CD1c-positive myeloid dendritic cell (primary cell): ENCODE measurements at regions not wholly inside any gene's neighbourhood (a gene's known extent, or its start where the extent isn't known, plus 50 kb on each side); places are given as distances from the start of the nearest gene placed in this dataset.
"Not testable (repeated sequence)": the region's sequence is repeated elsewhere in the genome, so short reads cannot be mapped to it uniquely, and the experiment has no call there.

Experiments
- DNase-seq: peaks from one replicate; pipeline ENCODE4 v3.0.0-alpha.2; 2016; ENCODE audit errors: extremely low spot score

GRCh38 chr11:90699791-90700400 lies 477.0 kb upstream of the CHORDC1 start:
- DNase-seq, result no peak

DNA sequence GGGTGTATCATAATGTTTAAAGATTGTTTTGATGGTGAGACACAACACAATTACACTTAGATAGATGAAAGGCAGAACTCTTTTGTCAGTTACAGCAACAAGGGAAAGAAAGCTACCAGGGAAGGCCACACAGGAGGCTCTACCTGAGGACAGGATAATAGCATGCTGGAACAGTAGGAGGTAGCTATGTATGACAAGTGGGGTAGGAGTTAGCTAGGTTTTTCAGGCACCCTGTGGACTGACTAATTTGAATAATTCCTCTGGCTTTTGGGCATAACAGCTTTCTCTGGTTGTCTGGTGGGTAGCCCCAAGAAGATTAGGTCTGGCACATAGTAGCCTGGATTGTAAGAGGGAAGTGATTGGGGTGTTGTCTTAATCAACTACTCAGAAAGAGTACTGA lies 475.4 kb upstream of the CHORDC1 start:
- DNase-seq, result no peak

DNA sequence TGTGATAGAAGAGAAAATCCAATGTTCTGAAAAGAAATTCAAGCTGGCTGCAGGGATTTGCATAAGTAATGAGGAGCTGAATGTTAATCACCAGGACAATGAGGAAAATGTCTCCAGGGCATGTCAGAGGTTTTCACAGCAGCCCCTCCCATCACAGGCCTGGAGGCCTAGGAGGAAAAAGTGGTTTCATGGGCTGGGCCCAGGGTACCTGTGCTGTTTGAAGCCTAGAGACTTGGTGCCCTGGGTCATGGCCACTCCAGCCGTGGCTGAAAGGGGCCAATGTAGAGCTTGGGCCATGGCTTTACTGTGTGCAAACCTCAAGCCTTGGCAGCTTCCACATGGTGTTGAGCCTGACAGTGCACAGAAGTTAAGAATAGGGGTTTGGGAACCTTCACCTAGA lies 452.6 kb upstream of the CHORDC1 start:
- DNase-seq, result not testable (repeated sequence)

DNA sequence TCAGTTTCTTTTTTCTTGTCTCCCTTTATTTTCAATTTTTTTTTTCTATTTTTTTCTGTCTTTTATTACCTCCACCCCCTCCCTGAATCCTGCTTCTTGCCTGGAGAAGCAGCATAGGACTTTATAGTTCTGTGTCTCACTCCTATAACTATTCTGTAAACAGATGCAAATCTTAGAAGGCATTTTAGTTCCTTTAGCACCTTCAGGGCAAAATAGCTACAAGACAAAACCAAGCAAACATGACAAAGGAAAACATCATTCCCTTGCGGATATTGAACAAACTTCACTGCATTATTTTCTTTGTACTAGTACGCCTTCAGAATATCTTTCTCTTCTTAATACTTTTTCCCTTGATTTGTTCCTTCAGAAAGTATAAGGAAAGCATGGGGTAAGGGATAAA lies 446.2 kb upstream of the CHORDC1 start:
- no peak for DNase-seq

GRCh38 chr11:90668502-90668901 lies 445.7 kb upstream of the CHORDC1 start:
- DNase-seq, result no peak

DNA sequence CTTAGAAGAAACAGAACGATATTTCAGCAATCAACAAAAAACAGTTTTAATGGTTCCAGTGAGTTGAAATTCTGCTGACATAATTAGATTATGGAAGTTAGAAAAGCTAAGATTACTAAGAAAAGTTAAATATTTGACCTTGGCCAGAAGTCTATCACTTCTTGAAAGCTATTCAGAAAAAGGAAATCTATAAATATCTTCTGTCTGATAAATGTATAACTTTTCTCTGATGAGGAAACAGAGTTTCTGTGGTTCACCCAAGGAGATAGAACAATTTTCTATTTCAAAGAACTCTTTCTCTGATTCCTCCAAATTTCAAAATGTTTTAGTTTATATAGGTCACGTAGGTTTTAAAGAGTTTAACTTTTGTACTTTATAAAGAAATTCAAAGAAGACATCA lies 438.4 kb upstream of the CHORDC1 start:
- DNase-seq, result no peak

DNA sequence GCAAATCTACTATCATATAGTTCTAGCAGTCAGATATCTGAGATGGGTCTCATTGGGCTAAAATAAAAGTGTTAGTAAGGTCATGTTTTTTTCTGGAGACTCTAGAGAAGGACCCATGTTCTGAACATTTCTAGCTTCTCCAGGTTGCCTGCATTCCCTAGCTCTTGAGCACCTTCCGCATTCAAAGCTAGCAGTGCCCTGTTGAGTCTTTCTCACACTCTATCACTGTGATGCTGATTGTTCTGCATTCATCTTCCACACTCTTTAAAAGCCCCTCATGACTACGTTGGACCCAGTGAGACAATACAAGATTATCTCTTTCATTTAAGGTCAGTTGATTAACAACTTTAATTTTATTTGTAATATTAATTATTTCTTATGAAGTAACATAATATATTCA lies 433.3 kb upstream of the CHORDC1 start:
- DNase-seq, result no peak

DNA sequence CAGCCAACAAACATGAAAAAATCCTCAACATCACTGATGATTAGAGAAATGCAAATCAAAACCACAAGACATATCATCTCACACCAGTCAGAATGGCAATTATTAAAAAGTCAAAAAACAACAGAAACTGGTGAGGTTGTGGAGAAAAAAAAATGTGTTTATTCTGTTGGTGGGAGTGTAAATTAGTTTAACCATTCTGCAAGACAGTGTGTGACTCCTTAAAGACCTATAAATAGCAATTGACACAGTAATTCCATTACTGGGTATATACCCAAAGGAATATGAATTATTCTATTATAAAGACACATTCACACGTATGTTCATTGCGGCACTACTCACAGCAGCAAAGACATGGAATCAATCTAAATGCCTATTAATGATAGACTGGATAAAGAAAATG lies 427.3 kb upstream of the CHORDC1 start:
- no peak for DNase-seq

DNA sequence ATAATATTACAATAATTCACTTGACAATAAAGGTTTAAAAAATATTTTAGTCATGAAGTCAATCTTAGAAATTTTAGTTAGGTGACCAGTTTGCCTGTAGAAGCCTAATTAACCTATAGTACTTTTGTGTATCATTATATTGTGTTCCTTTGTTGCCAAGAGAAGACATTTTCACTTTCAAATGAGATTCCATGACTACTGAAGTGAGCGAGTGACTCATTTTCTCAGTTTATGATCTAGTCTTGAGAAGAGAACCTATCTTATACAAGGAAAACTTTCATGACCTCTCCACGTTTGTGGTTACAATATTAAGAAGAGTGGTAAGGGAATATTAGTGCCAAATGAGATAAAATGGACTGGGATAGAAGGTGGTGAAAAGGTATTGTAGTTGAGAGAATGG lies 423.9 kb upstream of the CHORDC1 start:
- DNase-seq, result no peak

- no peak for DNase-seq
Measured at GRCh38 chr11:90646266-90646665, 423.4 kb upstream of the CHORDC1 start.

- no peak for DNase-seq
Measured at GRCh38 chr11:90639461-90639993, 416.7 kb upstream of the CHORDC1 start.

GRCh38 chr11:90635886-90636285 lies 413.0 kb upstream of the CHORDC1 start:
- no peak for DNase-seq

DNA sequence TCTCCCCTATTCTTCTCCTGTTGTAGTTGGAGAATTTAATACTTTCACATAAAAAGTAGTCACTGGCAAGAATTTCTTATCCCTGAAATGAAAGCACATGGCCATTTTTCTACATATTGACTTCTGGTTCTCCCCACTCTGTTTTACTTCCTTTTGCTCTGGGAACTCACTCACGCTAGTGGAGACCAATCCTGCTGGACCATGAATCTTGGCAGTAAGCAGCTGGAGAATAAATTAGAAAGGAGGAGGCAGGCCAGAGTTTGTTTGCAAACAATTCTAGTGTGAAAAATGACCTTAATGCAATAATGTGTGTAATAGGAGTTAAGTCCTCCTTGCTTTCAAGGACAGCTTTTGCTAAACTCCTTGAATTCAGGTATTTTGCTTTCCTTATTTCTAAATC lies 412.3 kb upstream of the CHORDC1 start:
- DNase-seq, result no peak

DNA sequence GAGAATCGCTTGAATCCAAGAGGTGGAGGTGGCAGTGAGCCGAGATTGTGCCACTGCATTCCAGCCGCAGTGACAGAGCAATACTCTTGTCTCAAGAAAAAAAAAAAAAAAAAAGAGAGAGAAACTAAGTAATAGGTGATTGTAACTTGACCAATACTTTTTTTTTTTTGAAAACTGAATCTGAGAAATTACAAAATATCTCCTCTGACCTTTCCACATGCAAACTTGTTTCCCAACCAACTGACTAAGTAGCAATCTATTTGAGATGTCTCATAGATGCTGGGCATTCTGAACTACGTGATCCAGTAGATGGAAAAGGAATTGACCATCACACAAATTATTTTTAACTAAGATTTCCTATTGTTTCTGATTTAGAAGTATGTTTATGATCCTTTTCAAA lies 407.3 kb upstream of the CHORDC1 start:
- no peak for DNase-seq

- no peak for DNase-seq
Measured at GRCh38 chr11:90629229-90629806, 406.5 kb upstream of the CHORDC1 start.

GRCh38 chr11:90614318-90614717 lies 391.5 kb upstream of the CHORDC1 start:
- no peak for DNase-seq

- DNase-seq, result not testable (repeated sequence)
Measured at GRCh38 chr11:90613037-90613436, 390.2 kb upstream of the CHORDC1 start.

GRCh38 chr11:90606721-90607120 lies 383.9 kb upstream of the CHORDC1 start:
- DNase-seq, result no peak

DNA sequence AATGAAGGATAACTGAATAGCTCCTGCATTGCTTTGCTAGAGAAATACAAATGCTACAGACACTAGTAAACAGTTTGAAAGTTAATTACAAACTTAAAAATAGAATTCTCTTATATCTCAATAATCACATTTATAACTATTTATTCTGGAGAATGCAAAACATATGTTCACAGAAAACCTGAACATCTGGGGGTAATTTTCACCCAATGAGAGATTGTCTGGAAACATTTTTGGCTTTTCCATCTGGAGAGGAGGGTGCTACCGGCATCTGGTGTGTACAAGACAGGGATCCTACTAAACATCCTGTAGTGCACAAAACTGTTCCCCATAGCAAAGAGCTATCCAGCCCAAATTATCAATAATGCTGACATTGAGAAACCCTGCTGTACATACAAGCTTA lies 378.4 kb upstream of the CHORDC1 start:
- DNase-seq, result no peak

DNA sequence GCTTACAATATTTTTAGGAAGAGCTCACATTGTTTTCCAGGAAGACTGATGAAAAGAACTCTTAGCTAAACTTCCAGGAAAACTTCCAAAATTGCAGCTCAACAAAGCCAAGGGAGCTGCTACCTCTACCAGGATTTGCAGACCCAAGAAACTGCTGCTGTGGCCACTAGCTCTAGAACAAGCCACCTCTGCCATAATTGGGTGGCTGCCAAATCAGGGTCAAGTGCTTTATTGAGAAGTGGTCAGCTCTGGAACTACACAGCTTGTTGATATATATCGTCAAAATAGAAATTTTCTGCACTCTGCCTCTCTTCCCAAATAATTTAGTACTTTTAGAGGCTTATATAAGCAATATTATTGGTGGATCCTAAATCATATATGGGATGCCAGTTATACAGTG lies 371.8 kb upstream of the CHORDC1 start:
- no peak for DNase-seq

DNA sequence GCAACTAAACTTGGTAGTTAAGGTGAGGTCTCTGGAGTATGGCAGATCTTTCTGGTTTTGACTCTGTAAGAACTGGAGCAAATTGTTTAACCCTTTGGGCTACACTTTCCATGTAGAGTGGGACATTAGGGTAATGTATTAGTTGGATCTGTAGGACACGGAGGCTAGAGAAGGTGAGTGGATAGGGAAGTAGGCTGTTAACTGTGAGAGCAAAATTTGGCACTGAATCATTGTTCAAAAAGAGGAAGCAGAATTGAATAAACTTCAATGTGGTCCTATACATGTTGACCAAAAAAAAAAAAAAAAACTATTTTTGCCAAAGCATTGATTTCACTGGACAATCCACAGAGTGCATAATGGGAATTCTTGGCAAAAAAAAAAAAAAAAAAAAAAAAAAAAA lies 370.2 kb upstream of the CHORDC1 start:
- DNase-seq, result no peak

- no peak for DNase-seq
Measured at GRCh38 chr11:90590286-90590685, 367.4 kb upstream of the CHORDC1 start.

DNA sequence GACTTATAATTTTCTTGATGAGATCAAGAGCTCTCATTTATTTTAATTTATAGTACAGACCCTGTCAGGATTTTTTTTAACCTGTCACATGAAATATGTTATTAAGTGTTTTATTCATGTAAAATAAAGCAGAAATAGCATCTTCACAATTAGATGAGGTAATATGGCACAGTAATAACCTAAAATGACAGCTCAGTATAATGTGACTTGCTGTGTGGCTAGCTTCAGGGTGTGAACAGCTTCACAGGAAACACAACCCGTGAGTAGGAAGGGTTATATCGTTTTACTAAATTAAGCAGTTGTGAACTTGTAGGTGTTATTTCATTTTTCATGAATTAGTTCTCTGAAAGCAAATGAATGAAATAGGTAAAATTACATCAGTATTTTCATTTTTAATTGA lies 366.9 kb upstream of the CHORDC1 start:
- no peak for DNase-seq

DNA sequence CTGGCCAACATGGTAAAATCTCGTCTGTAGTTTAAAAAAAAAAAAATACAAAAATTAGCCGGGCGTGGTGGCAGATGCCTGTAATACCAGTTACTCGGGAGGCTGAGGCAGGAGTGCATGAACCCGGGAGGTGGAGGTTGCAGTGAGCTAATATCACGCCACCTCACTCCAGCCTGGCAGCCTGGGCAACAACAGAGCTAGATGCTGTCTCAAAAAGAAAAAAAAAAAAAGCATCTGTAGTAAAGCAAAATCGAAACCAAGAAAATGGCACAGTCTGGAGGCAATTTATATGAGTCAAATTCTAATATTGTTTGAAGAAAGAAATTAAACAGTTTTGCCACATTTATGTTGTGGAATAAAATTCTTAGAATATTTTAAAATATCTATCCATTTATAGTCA lies 365.0 kb upstream of the CHORDC1 start:
- no peak for DNase-seq
